Lung (tissue), 11 donors: ENCODE measurements at regions not wholly inside any gene's neighbourhood (a gene's known extent, or its start where the extent isn't known, plus 50 kb on each side); places are given as distances from the start of the nearest gene placed in this dataset.
"Not testable (repeated sequence)": the region's sequence is repeated elsewhere in the genome, so short reads cannot be mapped to it uniquely, and the experiment has no call there.

ENCODE experiments used
- ATAC-seq: fragments of 200-7000 bp; cut with Tn5 transposase; one replicate; pipeline ENCODE4 v1.9.1; 2020; ENCODE audit warnings: moderate number of reproducible peaks; ENCODE audit not compliant: insufficient read depth, low FRiP score
- DNase-seq, 3 donors: peaks; one replicate each; pipeline ENCODE4 v3.0.0-alpha.2; 2013 to 2017
- H3K27ac ChIP-seq, 2 donors: one replicate each; pipeline ENCODE4 v1.5.1; 2013; ENCODE audit warnings: mild to moderate bottlenecking in 2 of 2, moderate library complexity in 2 of 2, control low read depth in 1 of 2, inconsistent platforms in 1 of 2, low read depth in 1 of 2, low read length in 1 of 2
- H3K27me3 ChIP-seq, 3 donors: one replicate each; pipeline ENCODE4 v1.5.1; 2013; ENCODE audit warnings: low read length in 2 of 3; ENCODE audit not compliant: control insufficient read depth in 3 of 3, insufficient read depth in 3 of 3
- H3K36me3 ChIP-seq, 4 donors: one replicate each; pipeline ENCODE4 v1.5.1; 2013; ENCODE audit warnings: low read length in 4 of 4, mild to moderate bottlenecking in 1 of 4, moderate library complexity in 1 of 4; ENCODE audit not compliant: control insufficient read depth in 4 of 4, insufficient read depth in 4 of 4
- H3K4me1 ChIP-seq, 5 donors: one replicate each; pipeline ENCODE4 v1.5.1; 2013; ENCODE audit warnings: low read length in 5 of 5, mild to moderate bottlenecking in 2 of 5, moderate library complexity in 1 of 5; ENCODE audit not compliant: control insufficient read depth in 5 of 5, insufficient read depth in 5 of 5
- H3K4me3 ChIP-seq: one replicate; pipeline ENCODE4 v1.5.1; 2013; ENCODE audit warnings: mild to moderate bottlenecking, control low read depth, moderate library complexity
- H3K9ac ChIP-seq, 2 donors: one replicate each; pipeline ENCODE4 v1.5.1; 2013; ENCODE audit warnings: low read length in 2 of 2, control low read depth in 1 of 2; ENCODE audit not compliant: insufficient read depth in 1 of 2
- H3K9me3 ChIP-seq, 4 donors: one replicate each; pipeline ENCODE4 v1.5.1; 2013; ENCODE audit warnings: low read length in 3 of 4, mild to moderate bottlenecking in 1 of 4, moderate library complexity in 1 of 4; ENCODE audit not compliant: control insufficient read depth in 4 of 4, insufficient read depth in 3 of 4
- CTCF ChIP-seq: IDR thresholded peaks from 2 replicates; pipeline ENCODE4 v1.5.1; 2012; ENCODE audit warnings: mild to moderate bottlenecking; ENCODE audit errors: control extremely low read depth, extremely low read depth
- WGBS, 2 donors: extraction: QIAGEN DNeasy Blood & Tissue Kit; methylation state at CpG; one replicate each; pipeline ENCODE4 v1.1.7; 2013; 5-methylcytosine and 5-hydroxymethylcytosine counted together
- donor health status: control.
- donor health status: control.
- donor health status: Bipolar disorder and iron deficiency.
- donor health status: healthy.
- donor health status: DM: yes; HTN: yes; CAD: no.

- Histone ChIP-seq H3K9ac (no peak overlapping the region), H3K4me3 (no peak overlapping the region), H3K4me1 (no peaks in the 10 kb centered on the region), H3K36me3 (no peaks in the 10 kb centered on the region), H3K27me3 (no peaks in the 10 kb centered on the region), H3K27ac (no peak overlapping the region), H3K9me3 (peaks cover 0 to 7% (median 0%) of the 10 kb centered on the region in 4 donors)
- ATAC-seq (no peak), DNase-seq (no peak)
- TF ChIP-seq CTCF, result no peak
- WGBS, 2 donors, result 67 to 77% methylated on average over 12 of the region's 12 CpGs
These were observed 616.3 kb downstream of the UQCRFS1 start for GRCh38 chr19:28596561-28597071.

- Histone ChIP-seq H3K27ac (no peak overlapping the region), H3K9ac (no peak overlapping the region), H3K4me1 (no peaks in the 10 kb centered on the region), H3K9me3 (peaks cover 0 to 7% (median 0%) of the 10 kb centered on the region in 4 donors), H3K4me3 (no peak overlapping the region), H3K27me3 (no peaks in the 10 kb centered on the region), H3K36me3 (no peaks in the 10 kb centered on the region)
- ATAC-seq (no peak), DNase-seq (no peak)
- TF ChIP-seq CTCF, result no peak
- 84 to 88% methylated on average over 4 of the region's 4 CpGs for WGBS, 2 donors
These were observed 617.0 kb downstream of the UQCRFS1 start for GRCh38 chr19:28595722-28596480.

DNA sequence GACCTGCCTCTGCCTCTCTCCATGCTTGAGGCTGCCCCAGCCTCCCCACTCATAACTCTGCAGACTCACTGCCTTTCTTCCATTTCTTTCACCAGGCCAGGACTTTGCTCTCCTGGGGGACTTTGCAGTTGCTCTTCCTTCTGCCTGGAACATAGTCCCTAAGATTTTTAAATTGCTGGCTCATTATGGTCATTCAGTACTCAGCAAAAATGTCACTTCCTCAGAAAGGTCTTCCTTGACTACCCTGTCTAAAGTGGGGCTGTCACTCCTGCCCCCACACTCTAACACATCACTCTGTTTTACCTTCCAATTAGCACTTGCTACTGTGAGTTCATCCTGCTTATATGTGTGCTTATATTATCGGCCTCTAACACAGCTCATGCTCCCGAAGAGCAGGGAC is 618.2 kb downstream of the UQCRFS1 start:
- Histone ChIP-seq H3K27me3 (no peaks in the 10 kb centered on the region), H3K36me3 (no peaks in the 10 kb centered on the region), H3K4me1 (no peaks in the 10 kb centered on the region), H3K27ac (no peak overlapping the region), H3K9ac (no peak overlapping the region), H3K4me3 (no peak overlapping the region), H3K9me3 (peaks cover 0 to 7% (median 0%) of the 10 kb centered on the region in 4 donors)
- 88 to 94% methylated on average over 2 of the region's 2 CpGs for WGBS, 2 donors
- ATAC-seq (no peak), DNase-seq (no peak)
- no peak for TF ChIP-seq CTCF

DNA sequence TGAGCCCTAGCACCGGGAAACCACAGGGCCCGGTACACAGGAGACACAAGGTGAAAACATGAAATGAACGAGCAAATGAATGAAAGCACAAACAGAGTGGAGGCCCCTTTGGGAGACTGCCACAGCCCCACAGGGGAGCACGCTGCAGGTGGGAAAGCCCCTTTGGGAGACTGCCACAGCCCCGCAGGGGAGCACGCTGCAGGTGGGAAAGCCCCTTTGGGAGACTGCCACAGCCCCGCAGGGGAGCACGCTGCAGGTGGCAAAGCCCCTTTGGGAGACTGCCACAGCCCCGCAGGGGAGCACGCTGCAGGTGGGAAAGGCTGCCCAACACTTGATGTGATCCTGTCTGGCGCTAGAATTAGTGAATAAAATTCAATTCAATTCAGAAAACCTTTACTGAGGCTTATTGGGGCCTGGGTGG is 623.0 kb downstream of the UQCRFS1 start:
- ATAC-seq, H3K36me3 ChIP-seq, H3K4me3 ChIP-seq, H3K4me1 ChIP-seq, H3K27me3 ChIP-seq, H3K27ac ChIP-seq, H3K9ac ChIP-seq, DNase-seq, H3K9me3 ChIP-seq: not testable (repeated sequence)
- WGBS, 2 donors, result 69 to 75% methylated on average over 11 of the region's 11 CpGs
